ENCODE measurements at regions not wholly inside any gene's neighbourhood (a gene's known extent, or its start where the extent isn't known, plus 50 kb on each side); places are given as distances from the start of the nearest gene placed in this dataset.
A peak's percentile ranks its signal among the peaks of the same experiment; 100 is the strongest.

- no peaks in the 10 kb centered on the region for H3K27me3 ChIP-seq
- no peaks in the 10 kb centered on the region for H3K36me3 ChIP-seq
- no peak for DNase-seq (ENCODE audit: low spot score)
- no peak for TF ChIP-seq CTCF (IDR thresholded peaks at IDR 0.05)
- H3K9me3 ChIP-seq, result no peaks in the 10 kb centered on the region
- no peak overlapping the region for H3K4me3 ChIP-seq
- no peak overlapping the region for H3K27ac ChIP-seq
- no peaks in the 10 kb centered on the region for H3K4me1 ChIP-seq
Observed at GRCh38 chr19:31066385-31066784, 282.9 kb downstream of the TSHZ3 start.

- Histone ChIP-seq H3K4me1 (no peaks in the 10 kb centered on the region), H3K9me3 (no peaks in the 10 kb centered on the region), H3K27ac (no peak overlapping the region), H3K27me3 (no peaks in the 10 kb centered on the region), H3K4me3 (no peak overlapping the region), H3K36me3 (no peaks in the 10 kb centered on the region)
- no peak for DNase-seq (ENCODE audit: low spot score)
- TF ChIP-seq CTCF (IDR thresholded peaks at IDR 0.05), result no peak
Observed at GRCh38 chr19:31064491-31064890, 284.7 kb downstream of the TSHZ3 start.

- Histone ChIP-seq H3K27ac (no peak overlapping the region), H3K36me3 (no peaks in the 10 kb centered on the region), H3K4me3 (no peak overlapping the region), H3K9me3 (no peaks in the 10 kb centered on the region), H3K27me3 (no peaks in the 10 kb centered on the region), H3K4me1 (no peaks in the 10 kb centered on the region)
- TF ChIP-seq CTCF (IDR thresholded peaks at IDR 0.05), result no peak
- DNase-seq (ENCODE audit: low spot score), result no peak
Observed at GRCh38 chr19:31058676-31059340, 290.4 kb downstream of the TSHZ3 start.

GRCh38 chr19:31057476-31057875 is 291.8 kb downstream of the TSHZ3 start:
- H3K27ac ChIP-seq, result no peak overlapping the region
- no peaks in the 10 kb centered on the region for H3K27me3 ChIP-seq
- no peak overlapping the region for H3K4me3 ChIP-seq
- DNase-seq (ENCODE audit: low spot score), result no peak
- TF ChIP-seq CTCF (IDR thresholded peaks at IDR 0.05), result no peak
- H3K9me3 ChIP-seq, result no peaks in the 10 kb centered on the region
- H3K36me3 ChIP-seq, result no peaks in the 10 kb centered on the region
- H3K4me1 ChIP-seq, result no peaks in the 10 kb centered on the region

GRCh38 chr19:31055454-31055853 is 293.8 kb downstream of the TSHZ3 start:
- Histone ChIP-seq H3K9me3 (no peaks in the 10 kb centered on the region), H3K36me3 (no peaks in the 10 kb centered on the region), H3K4me3 (no peak overlapping the region), H3K27ac (no peak overlapping the region), H3K4me1 (no peaks in the 10 kb centered on the region), H3K27me3 (no peaks in the 10 kb centered on the region)
- TF ChIP-seq CTCF (IDR thresholded peaks at IDR 0.05), result no peak
- DNase-seq (ENCODE audit: low spot score), result no peak

GRCh38 chr19:31054430-31054829 is 294.8 kb downstream of the TSHZ3 start:
- H3K36me3 ChIP-seq, result no peaks in the 10 kb centered on the region
- H3K9me3 ChIP-seq, result no peaks in the 10 kb centered on the region
- no peaks in the 10 kb centered on the region for H3K27me3 ChIP-seq
- no peak for DNase-seq (ENCODE audit: low spot score)
- H3K4me3 ChIP-seq, result no peak overlapping the region
- H3K27ac ChIP-seq, result no peak overlapping the region
- H3K4me1 ChIP-seq, result no peaks in the 10 kb centered on the region
- peak in 1 of 2 donors; percentile 42 for TF ChIP-seq CTCF (IDR thresholded peaks at IDR 0.05)

Data from right atrium auricular region (tissue), 2 donors.